GM18502 (cell line): ENCODE measurements at regions not wholly inside any gene's neighbourhood (a gene's known extent, or its start where the extent isn't known, plus 50 kb on each side); places are given as distances from the start of the nearest gene placed in this dataset.

ENCODE experiments used
- ATAC-seq: cut with Tn5 transposase; IDR thresholded peaks from one replicate; pipeline ENCODE4 v1.9.1; 2021; ENCODE audit warnings: mild to moderate bottlenecking; ENCODE audit not compliant: unreplicated experiment, poor library complexity

DNA sequence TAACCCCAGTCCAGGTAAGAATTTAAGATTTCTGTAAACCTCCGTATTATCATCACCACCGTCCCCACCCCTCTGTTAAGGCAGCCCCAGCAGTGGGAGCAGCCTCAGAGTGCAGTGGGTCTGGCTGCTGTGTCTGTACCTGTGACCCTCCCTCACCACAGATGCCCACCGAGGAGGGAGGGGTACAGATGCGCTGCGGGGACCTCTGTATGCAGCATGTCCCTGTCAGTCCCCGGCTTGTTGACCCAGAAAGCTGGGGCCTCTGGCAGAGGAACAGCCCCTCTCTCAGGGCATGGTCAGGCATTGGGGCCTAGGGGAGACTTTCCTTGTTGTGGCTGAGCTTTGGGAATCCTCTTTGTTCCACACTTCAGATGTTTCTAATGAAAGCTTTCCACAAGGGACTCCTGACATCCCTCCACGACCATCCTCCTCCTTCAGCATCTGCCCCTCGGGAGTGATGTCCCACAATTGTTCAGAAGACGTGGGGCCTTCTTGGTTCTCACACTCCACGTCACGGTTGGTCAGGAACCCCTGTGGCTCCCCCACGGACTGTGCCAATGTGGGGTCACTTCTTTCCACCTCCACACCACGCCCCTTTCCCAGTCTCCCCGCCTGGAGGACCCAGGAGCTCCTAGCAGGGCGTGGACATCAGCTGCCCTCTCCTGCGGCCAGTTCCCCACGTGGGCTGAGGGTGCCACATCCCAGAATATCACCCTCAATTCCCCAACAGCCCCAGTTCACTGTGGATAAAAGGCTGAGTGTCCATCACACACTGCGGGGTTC lies 384.2 kb upstream of the MYT1L start:
- ATAC-seq, result no peak

DNA sequence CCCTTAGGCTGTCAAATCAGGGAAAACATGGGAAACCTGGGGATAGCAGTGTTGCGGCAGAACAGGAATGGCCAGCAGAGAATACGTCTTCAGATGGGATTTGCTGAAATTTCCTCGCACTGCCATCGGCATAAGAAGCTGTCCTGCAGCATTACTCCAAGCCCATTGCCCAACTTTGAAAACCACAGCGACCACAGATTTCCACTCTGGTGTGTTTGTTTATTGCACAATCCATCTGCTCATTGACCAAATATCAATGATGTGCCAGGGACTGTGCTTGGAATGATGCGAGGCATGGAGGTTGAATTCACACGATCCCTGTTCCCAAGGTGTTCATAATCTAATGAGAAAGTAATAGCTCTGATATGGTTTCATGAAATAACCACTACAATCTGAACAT lies 383.3 kb upstream of the MYT1L start:
- ATAC-seq, result no peak

DNA sequence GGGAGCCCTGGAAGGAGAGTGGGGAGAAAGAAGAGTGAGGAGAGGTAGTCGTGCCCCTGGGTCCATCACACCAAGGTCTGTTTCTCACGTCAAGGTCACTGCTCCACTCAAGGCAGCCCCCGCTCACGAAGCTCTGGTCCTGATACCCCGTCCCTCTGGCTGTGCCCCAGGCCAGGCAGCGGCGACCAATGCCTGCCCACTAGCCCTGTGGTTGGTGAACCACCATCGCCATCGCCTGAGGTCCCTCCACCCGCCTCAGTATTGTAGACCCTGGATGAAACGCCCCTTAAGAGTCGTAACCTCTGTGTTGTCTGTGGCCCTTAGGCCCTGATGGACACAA lies 378.3 kb upstream of the MYT1L start:
- ATAC-seq, result no peak

DNA sequence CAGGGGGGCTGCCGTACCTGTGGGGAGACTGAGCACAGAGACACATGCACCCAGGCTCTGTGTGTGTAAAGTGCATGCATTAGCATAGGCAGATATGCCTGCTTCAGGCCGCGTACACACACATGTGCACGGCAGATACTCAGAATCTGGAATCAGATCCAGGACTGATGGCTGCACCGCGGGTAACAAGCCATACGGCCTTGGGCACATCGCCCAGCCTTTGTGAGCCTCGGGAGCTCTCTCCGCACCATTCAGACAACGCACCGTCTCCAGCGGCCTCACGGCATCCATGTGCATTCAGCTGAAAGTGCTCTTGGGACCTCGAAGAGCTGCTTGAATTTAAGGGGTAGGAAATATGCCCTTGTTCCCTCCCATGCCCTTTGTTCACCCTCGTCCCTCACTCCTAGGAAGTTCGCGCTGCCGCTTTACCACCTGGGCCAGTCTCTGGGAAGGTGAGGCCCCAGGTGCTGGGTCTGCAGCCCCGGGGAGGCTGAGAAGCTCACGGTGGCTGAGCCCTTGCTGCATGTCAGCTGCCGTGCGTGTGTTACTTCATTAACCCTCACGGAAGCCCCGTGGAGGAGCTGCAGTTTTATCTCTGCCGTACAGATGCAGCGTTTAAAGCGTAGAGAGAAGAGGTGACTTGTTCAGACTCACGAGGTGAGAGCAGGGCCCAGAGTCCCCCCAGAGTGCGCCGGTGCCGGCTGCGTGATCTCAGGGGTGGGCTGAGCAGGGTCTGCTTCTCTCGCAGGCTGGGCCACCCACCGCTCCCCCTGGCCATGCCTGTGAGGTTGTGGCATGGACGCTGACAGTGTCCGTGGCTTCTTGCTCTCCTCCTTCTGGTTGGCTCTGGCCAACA lies 377.7 kb upstream of the MYT1L start:
- no peak for ATAC-seq

DNA sequence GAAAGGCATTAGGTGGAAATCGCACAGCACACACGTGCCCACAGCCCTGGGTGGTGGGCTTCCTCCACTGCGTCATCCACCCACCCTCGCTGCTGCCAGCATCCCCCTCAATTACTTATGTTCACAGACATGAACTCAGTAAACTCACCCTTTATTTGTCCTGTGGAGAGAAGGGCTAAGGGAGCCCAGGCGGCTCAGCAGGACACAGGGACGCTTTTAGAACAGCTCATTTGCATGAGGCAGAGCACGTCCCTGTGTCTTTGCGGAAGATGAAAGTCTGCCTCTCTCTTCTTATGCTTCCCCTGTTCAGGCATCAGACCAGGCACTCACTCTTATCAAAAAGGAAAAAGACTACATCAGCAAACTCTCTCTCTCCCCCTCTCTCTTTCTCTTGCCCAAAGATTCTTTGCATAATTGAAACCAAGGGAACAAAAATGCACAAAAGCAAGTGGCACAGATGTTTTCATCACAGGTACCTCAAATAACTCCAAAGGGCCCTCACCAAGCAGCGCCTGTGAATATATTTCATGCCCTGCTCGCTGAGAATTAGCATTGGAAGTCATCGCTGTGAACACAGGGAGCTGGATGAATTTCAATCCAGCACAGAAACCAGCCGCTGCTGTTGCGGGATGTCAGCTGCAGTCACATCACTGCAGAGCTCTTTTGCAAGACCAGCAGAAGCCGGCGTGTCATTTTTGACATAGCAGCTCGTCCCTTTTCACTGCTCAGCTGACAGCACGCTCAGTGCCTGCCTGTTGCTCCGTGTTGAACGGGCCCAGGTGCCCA lies 376.3 kb upstream of the MYT1L start:
- no peak for ATAC-seq

DNA sequence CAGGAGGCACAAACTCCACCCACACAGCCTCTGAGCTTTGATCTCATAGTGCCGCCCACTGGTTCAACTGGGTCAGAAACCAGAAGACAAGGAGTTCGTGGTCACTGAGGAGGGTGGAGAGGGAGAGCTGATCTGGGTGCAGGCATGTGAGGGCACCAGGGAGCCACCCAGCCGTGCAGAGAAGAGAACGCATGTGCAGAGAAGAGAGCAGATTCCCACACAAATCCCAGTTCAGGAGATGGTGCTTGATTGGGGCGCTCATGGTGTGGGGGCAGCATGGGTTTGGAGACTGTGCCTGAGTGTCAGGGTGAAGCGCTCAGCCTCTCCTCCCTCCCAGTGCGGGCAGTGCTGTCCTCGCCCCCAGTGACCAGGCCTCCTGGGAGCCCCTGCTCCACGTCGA lies 375.2 kb upstream of the MYT1L start:
- no peak for ATAC-seq

DNA sequence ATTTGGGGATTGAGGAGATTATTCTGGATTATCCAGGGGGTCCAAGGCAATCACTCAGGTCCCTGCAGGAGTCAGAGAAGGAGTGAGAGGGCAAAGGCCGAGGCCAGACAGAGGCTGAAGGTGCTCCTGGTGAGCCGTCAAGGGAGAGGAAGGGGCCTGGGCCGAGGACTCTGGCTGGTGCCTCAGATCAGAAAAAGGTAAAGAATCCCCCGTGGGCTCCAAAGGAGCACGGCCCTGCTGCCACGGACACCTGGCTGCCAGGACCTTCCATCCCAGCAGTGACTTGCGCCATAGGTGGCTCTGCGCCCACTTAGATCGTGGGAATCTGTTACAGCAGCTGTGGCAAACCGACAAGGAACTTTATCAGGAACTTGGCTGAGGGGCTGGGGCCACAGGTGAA lies 374.8 kb upstream of the MYT1L start:
- no peak for ATAC-seq

DNA sequence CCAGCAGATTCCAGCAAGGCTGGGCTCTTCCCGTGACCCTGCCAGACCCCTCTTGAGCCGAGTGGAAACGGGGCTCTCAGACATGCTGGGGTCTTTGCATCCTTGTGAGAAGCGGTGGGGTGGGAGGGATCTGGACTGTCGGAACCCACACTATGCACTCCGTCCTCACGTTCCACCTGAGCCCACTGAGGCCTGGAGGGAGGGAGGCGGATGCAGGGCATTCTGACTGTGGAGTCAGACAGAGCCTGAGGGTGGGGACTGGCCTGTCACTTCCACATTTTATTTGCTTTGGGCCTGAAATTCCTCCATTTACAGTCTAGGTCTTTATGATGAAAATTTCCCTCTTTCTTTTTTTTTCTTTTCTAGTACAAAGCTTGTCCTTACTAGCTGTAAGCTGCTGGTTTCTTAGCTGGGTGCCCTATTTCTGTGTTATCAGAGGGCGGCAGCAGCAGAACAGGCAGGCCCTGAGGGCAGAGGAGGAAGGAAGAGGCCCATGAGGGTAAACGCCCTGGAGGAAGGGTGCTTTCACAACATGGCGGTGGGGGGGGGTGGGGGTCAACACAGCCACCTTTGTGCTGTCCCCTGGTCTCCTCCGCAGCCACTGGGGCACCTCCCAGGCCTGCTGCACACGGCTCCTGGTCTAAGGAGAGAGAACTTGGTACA lies 373.5 kb upstream of the MYT1L start:
- ATAC-seq, result no peak

DNA sequence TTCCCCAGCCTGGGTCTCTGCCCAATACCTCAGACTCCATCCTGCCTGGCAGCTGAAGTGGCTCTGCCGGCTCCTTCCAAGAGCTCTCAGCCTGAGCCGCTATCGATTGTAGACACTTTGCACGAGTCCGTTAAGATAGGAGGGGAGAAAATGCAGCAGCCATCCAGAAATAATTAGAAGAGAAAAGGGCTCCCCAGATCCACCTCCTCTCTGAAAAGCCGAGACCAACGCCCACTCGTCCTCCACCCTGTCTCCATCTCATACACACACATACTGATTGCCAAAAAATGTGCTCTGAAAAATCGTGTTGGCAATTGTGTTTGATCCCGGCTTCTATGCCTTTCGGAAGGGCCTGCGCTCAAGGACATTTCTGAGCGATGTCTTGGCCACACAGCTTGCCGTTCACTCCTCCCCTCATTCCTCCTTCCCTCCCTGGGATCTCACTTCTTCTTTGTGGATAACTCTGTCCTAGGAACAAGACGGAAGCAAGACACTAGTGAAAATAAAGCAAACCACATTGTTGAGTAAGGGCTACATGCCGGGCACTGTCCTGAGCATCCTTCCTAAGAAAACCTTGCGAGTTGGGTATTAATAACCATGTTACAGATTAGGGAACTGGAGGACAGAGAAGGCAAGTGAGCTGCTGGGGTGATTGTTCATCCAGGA lies 372.8 kb upstream of the MYT1L start:
- ATAC-seq, result no peak

DNA sequence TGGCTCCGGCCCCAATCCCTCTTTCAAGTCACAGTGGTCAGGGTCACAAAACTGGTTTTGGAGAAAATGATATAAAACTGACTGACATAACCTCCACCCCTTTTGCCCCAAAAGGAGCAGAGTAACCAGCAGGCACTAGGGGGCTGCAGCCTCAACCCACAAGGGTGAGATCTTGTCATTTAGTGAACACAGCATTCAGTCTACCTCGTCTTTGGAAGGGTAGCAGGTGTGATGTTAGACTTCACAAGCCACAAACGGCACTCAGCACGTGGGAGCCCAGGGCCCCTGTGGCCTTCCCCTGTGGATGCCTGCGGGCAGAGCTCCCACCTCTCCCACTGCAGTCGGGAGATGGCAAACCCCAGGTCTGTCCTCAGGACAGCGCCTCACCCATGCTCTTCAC lies 372.1 kb upstream of the MYT1L start:
- no peak for ATAC-seq

DNA sequence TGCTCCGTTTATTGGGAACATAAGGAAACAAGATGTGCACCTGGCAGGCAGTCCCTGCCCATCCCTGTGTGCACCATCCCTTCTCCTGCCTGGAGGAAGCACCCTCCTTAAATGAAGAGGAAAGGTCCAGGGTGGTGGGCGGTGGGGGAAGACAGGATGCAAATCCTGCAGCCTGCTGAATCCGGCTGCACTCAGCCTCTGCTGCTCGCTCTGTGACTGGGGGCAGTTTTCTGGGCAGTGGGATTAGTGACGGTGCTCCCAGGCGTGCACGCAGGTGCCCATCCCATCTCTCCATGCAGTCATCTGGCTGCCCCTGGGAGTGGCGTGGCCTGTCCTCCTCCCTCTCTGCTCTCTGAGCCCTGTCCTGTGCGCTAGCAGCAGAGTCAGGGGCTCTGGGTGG lies 371.3 kb upstream of the MYT1L start:
- ATAC-seq, result no peak

DNA sequence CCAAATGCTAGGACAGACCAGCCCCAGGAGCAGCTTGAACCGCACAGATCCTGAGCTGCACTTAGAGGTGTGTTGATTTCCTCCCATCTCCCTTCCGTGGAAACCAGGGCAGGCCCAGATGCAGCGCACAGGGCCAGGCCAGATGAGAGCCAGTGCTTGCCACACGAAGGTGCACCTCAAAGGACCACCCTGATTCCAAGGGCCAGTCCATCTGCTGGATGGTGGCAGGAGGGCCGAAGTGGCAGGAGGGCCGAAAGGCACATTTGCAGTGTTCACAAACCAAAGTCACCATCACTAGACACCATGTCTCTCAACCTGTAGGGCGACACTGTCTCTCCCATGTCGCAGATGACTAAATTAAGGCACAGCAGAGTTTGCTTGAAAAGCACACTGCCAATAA lies 370.7 kb upstream of the MYT1L start:
- no peak for ATAC-seq

DNA sequence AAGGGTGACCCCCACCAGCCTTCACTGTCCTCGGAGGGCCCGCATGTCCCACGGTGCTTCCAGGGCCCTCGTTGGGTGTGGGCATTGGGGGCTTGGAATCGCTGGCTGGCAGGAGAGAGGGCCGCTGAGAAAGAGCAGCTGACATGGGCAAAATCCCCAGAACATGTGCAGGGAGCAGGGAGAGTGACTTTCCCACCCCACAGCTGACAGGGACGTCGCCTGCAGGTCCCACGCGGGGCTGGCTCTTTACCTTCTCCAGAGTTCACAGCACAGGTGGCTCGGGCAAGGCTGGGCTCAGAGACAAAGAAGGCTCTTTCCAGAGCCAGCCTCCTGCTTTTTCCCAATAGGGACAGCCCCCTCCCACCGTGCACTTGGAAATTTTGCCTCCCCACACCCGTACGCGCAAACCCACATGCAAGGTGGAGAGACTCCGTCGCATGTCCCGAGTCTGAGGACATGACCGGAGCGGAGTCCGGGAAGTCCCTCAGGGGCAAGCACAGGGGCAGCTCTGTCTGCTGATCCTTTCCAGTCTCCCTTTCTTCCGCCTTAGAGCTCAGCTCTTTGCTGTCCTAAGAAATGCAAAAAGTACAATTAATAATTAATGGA lies 370.2 kb upstream of the MYT1L start:
- no peak for ATAC-seq

DNA sequence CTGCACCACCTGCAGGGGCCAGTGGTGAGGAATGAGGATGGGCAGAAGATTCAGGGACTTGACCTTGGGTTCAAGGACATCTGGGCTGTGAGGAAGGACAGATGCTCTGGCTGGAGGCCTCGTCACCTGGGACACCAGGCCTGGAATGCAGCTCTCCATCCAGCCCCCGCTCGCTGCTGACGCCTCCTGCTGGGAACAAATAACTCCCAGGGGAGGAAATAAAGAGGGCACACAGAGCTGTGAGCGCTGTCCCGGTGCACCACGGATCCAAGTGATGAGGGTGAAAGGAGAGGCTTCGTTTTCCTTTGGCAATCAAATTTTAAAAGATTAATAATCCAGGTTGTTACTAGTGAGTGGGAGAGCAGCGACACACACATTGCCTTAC lies 368.0 kb upstream of the MYT1L start:
- ATAC-seq, result no peak

DNA sequence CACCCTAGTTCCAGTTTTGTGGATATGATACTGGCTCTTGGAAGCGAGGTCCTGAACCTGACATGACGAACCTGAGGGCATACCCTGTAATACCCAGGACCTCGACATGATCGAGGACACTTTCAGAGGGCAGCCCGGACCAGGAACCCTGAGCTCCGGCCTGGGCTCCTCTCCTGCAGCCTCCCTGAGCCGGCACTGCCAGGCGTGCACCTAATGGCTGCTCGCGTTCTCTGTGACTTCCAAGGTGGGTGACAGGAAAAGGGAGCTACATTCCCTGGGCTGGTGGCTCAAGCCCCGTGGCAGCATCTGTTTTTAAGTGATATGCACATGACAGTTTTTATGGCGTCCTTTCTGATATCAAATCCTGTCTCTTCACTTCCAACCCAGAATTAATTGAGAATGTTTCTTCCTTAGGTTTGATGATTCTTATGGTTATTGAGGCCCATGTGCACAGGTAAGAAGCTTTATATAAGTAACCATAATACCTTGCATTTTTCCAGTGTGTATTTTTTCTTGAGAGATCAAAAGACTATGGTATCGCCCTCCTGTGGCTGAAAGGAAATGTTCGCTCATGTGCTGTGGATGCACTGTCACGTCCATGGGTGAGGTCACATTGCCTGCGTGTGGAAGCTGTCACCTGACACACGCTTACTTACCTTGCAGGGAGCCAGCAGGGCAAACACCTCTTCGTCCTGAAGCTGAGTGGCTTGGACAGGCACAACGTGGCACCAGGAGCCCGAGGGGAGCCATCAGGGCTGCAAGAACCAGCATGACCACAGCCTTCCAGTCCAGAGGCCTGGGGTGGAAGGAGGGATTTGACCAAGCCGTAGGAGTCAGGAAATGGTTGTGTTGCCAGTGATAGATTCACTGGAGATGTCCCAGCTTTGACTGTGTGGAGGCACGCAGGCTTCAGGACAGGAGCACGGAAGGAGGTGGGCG lies 367.4 kb upstream of the MYT1L start:
- peak; percentile 50 for ATAC-seq

DNA sequence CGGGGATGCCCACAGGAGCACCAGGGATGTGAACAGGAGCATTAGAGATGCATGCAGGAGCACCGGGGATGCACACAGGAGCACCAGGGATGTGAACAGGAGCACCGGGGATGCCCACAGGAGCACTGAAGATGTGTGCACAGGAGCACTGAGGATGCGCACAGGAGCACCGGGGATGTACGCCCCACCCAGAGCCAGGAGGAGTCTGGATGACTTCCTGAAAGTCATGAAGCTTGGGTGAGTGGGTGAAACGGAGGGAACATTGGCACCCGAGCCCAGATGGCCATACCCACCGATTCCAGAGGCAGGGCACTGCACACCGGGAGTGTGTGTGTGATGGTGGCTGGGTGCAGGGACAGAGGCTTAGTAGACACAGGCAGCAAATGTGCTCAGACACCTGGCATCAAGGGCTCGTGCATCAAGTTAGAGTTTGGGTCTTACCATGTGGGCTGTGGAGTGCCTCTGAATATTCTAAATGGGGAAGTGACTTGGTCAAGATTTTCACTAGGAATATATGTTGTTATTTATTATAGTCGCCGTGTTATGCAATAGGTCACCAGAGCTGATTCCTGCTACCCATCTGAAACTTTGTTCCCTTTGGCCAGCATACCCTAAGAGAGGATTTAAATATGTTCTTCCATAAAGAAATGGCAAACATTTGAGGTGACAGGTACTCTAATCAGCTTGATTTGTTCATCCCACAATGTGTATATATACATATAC lies 365.8 kb upstream of the MYT1L start:
- ATAC-seq, result no peak

DNA sequence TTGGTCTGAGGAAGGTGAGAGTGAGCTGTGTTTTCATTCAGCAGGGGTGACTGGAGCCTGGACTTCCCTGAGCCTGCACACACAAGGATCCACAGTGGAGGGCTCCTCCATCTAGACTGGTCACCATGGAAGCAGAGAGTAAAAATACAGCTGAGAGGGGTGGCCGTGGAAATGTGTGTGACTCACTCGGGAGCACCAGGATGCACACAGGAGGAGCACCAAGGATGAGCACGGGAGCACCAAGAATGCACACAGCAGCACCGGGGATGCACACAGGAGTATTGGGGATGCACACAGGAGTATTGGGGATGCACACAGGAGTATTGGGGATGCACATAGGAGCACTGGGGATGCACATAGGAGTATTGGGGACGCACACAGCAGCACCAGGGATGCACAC lies 365.2 kb upstream of the MYT1L start:
- ATAC-seq, result no peak

DNA sequence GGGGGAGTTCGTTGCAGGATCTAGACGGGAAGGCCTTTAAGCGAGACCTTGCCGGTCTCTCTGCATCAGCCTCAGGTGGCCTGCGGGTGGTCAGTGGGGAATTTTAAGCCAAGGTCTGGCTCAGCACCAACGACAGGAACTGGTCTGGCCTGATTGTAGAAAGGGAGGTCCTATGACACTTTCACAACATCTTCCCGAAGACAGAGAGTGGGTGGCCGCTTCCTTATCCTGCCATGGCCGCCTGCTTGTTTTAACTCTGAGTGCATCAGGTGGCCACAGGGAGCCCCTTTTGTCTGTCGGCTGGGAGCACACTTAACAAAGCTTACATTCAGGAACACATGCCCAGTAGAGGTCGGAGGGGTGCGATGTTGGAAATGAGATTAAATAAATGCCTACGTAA lies 363.7 kb upstream of the MYT1L start:
- no peak for ATAC-seq
